ENCODE measurements at regions not wholly inside any gene's neighbourhood (a gene's known extent, or its start where the extent isn't known, plus 50 kb on each side); places are given as distances from the start of the nearest gene placed in this dataset.

GRCh38 chr7:84801396-84801795 is 385.5 kb downstream of the SEMA3D start:
- TF ChIP-seq CTCF (IDR thresholded peaks at IDR 0.05): no peak
- no peak for TF ChIP-seq POLR2A (IDR thresholded peaks at IDR 0.05)
